Chondrocyte (in vitro differentiated cells): ENCODE measurements at regions not wholly inside any gene's neighbourhood (a gene's known extent, or its start where the extent isn't known, plus 50 kb on each side); places are given as distances from the start of the nearest gene placed in this dataset.

Experiments
- DNase-seq: peaks from one replicate; pipeline ENCODE4 v3.0.0; 2021; ENCODE audit warnings: mixed read lengths, low spot score
- H3K27ac Mint-ChIP-seq: one replicate; pipeline ENCODE4 v1.8.0; 2021; ENCODE audit warnings: mild to moderate bottlenecking, moderate library complexity, mixed read lengths; ENCODE audit not compliant: unreplicated experiment
- H3K27me3 Mint-ChIP-seq: 2 replicates; pipeline ENCODE4 v1.8.0; 2021; ENCODE audit warnings: low read depth, mixed read lengths
- H3K36me3 Mint-ChIP-seq: 2 replicates; pipeline ENCODE4 v1.8.0; 2021; ENCODE audit warnings: low read depth, mixed read lengths
- H3K4me1 Mint-ChIP-seq: 2 replicates; pipeline ENCODE4 v1.8.0; 2021; ENCODE audit warnings: low read depth, mild to moderate bottlenecking, mixed read lengths
- H3K4me3 Mint-ChIP-seq: one replicate; pipeline ENCODE4 v1.8.0; 2021; ENCODE audit warnings: mild to moderate bottlenecking, moderate library complexity, mixed read lengths; ENCODE audit not compliant: unreplicated experiment
- H3K9me3 Mint-ChIP-seq: 2 replicates; pipeline ENCODE4 v1.8.0; 2021; ENCODE audit warnings: low read depth, mixed read lengths
- TF ChIP-seq, protein P1 (sequence below): fragments of 200-600 bp; sonication (generic); IDR thresholded peaks from 2 replicates; pipeline ENCODE4 v1.5.0; 2021; ENCODE audit warnings: antibody characterized with exemption, mild to moderate bottlenecking, moderate library complexity

DNA sequence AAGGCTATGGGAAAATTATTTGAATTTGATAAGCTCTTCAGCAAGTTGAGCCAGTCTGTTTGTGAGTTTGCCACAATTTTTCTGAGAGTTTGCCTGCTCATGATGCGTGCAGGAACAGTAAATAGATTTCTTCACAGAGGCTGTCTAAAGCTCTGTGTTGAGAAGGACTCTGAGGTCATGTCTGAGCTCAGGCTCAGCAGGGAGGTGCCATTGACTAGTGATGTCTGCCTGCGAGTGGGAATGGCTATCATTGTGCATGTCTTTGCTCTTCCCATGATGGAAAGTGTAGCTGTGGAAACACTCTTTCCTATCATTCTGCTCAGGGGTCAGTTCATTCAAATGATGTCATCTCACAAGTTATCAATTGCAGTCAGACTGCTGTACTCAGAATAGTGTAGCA, 142.8 kb downstream of the RASEF start:
- H3K4me3 Mint-ChIP-seq = no peak overlapping the region
- TF ChIP-seq, protein P1, sequence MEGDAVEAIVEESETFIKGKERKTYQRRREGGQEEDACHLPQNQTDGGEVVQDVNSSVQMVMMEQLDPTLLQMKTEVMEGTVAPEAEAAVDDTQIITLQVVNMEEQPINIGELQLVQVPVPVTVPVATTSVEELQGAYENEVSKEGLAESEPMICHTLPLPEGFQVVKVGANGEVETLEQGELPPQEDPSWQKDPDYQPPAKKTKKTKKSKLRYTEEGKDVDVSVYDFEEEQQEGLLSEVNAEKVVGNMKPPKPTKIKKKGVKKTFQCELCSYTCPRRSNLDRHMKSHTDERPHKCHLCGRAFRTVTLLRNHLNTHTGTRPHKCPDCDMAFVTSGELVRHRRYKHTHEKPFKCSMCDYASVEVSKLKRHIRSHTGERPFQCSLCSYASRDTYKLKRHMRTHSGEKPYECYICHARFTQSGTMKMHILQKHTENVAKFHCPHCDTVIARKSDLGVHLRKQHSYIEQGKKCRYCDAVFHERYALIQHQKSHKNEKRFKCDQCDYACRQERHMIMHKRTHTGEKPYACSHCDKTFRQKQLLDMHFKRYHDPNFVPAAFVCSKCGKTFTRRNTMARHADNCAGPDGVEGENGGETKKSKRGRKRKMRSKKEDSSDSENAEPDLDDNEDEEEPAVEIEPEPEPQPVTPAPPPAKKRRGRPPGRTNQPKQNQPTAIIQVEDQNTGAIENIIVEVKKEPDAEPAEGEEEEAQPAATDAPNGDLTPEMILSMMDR = no peak
- H3K9me3 Mint-ChIP-seq = peaks cover 10% of the 10 kb centered on the region
- peaks cover 11% of the 10 kb centered on the region for H3K27me3 Mint-ChIP-seq
- no peak for DNase-seq
- H3K4me1 Mint-ChIP-seq = peaks cover 10% of the 10 kb centered on the region
- peaks cover 5% of the 10 kb centered on the region for H3K36me3 Mint-ChIP-seq
- no peak overlapping the region for H3K27ac Mint-ChIP-seq

DNA sequence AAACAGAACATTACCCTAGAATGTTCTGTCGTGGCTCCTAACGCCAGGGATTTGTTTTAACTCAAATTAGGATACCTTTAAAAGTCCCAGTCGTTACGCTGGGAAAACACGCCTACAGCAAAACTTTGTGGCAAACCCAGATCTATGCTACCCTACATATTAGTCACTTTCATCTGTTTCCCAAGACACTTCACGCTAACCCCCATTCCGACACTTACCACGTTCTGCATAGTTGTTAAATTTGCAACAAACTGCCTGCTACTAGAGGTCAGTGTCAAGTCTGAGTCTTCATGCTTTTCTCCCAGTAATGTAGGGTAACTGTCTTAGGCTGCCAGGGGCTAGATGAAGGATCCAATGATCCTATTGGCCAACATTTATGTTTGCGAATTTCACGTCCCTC, 140.3 kb downstream of the RASEF start:
- H3K36me3 Mint-ChIP-seq = no peaks in the 10 kb centered on the region
- TF ChIP-seq, protein P1 = no peak
- H3K4me1 Mint-ChIP-seq = peaks cover 10% of the 10 kb centered on the region
- peaks cover 11% of the 10 kb centered on the region for H3K27me3 Mint-ChIP-seq
- no peaks in the 10 kb centered on the region for H3K9me3 Mint-ChIP-seq
- H3K27ac Mint-ChIP-seq = no peak overlapping the region
- no peak for DNase-seq
- no peak overlapping the region for H3K4me3 Mint-ChIP-seq

DNA sequence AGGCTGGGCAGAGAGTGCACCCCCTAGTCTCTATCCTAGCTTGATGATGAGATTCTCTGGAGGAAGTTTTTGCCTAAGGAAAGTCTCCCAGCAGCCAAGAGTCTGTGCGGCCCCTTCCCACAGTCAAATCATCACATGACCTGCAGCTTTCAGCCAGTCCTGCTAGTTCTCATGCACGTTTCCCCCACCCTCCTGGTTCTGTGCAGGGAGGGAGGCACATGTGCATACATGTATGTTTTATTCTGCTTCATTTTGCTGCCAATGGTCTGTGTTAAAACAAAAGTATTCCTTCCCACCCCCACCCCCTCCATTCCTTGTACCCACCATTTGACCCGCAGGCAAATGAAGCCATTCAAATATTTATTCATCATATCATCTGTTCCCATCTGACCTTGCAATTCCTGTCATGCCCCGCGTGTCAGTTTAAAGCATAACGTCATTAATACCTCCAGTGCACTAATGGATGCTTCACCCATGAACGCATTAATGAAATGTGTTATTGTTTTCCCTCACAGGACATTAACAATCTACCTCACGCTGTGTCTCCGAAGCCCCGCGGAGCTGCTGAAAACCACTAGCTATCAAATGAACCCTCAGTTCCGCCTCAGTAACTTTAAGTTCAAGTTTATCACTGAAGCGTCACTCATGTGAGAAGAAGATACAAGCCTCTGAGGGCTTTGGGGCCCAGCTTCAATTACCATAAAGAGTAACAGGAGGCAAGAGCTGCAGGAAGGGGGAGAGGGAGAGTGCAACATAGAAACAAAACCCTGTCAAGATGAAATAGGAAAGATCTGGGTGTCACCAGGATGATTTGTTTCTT, 139.6 kb downstream of the RASEF start:
- TF ChIP-seq, protein P1 = no peak
- peak overlapping the region; percentile 38 for H3K27ac Mint-ChIP-seq

DNA sequence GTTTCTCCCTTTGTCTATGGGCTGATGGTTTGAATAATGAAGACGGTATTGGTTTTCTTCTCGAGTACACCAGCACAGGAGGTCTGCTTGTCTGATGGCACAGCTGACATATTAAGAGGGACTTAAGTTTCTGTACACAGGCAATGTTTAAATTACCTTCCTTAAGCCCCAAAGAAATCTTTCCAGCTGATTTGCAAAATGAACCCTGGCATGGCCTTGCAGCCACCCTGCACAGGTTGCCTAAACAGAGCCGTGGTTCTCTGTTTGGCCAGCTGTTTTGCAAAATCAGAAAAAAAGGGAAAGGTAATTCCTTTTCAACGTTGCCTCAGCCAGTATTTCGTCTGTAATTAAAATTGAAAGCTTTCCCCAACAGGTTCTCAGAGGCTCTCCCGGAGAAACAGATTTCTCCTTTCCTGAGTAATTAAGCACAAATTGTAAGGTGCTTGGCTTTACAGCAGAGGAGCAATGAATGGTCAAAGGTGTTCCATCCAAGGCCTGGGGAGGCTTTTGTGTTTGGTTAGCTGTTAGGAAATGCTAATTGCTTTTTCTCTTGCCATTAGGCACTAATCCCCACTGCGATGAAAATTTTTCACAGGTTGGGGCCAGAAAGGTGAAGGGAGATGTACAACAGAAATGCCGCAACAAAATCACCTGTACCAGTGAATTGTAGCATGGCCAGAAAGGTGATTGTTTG, 138.9 kb downstream of the RASEF start:
- Mint-ChIP-seq H3K27ac (no peak overlapping the region), H3K4me1 (peaks cover 10% of the 10 kb centered on the region), H3K36me3 (no peaks in the 10 kb centered on the region), H3K27me3 (peaks cover 11% of the 10 kb centered on the region), H3K4me3 (no peak overlapping the region), H3K9me3 (no peaks in the 10 kb centered on the region)
- no peak for DNase-seq
- TF ChIP-seq, protein P1 = no peak

More for the DNA sequence above, 139.6 kb downstream of the RASEF start:
- Mint-ChIP-seq H3K27me3 (peaks cover 11% of the 10 kb centered on the region), H3K9me3 (no peaks in the 10 kb centered on the region), H3K36me3 (no peaks in the 10 kb centered on the region), H3K4me3 (peak overlapping the region; percentile 14), H3K4me1 (peaks cover 10% of the 10 kb centered on the region)
- DNase-seq = no peak
